ENCODE measurements at regions not wholly inside any gene's neighbourhood (a gene's known extent, or its start where the extent isn't known, plus 50 kb on each side); places are given as distances from the start of the nearest gene placed in this dataset.

- TF ChIP-seq POLR2A (IDR thresholded peaks at IDR 0.05) (no peak), CTCF (IDR thresholded peaks at IDR 0.05) (no peak)
Observed at GRCh38 chr7:41108821-41109220, 594.1 kb downstream of the INHBA start.
